Loucy (cell line): ENCODE measurements at regions not wholly inside any gene's neighbourhood (a gene's known extent, or its start where the extent isn't known, plus 50 kb on each side); places are given as distances from the start of the nearest gene placed in this dataset.

Source experiments
- EZH2phosphoT487 ChIP-seq: fragments of 200-600 bp; IDR thresholded peaks from 2 replicates; pipeline ENCODE4 v1.6.1; 2018; ENCODE audit warnings: antibody characterized with exemption, mild to moderate bottlenecking, moderate library complexity, borderline replicate concordance
- TF ChIP-seq, protein P1 (sequence below): fragments of 200-600 bp; sonication (generic); conservative IDR thresholded peaks from 2 replicates; pipeline ENCODE4 v1.5.1; 2014; ENCODE audit warnings: mild to moderate bottlenecking, antibody characterized with exemption, low read length

DNA sequence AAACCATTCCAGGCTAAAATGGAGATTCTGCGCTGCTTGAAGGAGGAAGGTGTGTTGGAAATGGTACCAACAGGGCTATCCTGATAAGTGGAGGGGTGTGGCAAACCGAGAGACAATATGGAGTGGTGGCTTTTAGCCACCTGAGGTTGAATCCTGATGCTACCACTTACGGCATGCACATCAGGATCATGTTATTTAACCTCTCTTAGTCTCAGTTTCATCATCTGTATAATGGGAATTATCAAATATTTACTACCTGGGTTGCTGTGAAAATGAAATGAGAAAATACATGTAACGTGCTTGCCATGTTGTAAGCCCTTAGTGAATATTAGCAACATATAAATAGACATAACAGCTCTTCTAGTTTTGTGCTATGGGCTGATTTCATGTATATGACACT lies 117.1 kb downstream of the TBX19 start:
- TF ChIP-seq, protein P1, sequence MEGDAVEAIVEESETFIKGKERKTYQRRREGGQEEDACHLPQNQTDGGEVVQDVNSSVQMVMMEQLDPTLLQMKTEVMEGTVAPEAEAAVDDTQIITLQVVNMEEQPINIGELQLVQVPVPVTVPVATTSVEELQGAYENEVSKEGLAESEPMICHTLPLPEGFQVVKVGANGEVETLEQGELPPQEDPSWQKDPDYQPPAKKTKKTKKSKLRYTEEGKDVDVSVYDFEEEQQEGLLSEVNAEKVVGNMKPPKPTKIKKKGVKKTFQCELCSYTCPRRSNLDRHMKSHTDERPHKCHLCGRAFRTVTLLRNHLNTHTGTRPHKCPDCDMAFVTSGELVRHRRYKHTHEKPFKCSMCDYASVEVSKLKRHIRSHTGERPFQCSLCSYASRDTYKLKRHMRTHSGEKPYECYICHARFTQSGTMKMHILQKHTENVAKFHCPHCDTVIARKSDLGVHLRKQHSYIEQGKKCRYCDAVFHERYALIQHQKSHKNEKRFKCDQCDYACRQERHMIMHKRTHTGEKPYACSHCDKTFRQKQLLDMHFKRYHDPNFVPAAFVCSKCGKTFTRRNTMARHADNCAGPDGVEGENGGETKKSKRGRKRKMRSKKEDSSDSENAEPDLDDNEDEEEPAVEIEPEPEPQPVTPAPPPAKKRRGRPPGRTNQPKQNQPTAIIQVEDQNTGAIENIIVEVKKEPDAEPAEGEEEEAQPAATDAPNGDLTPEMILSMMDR = no peak
- TF ChIP-seq EZH2phosphoT487 = no peak
